PC-3 (cell line): ENCODE measurements at regions not wholly inside any gene's neighbourhood (a gene's known extent, or its start where the extent isn't known, plus 50 kb on each side); places are given as distances from the start of the nearest gene placed in this dataset.
A peak's percentile ranks its signal among the peaks of the same experiment; 100 is the strongest.

Experiments
- ATAC-seq: fragments of 200-7000 bp; cut with Tn5 transposase; 2 replicates; pipeline ENCODE4 v1.9.1; 2020; ENCODE audit warnings: mild to moderate bottlenecking, moderate library complexity
- BruUV-seq: library from RNA; stranded (reverse); fragments of 400-500 nt; replicated peaks from 2 replicates; lab custom pipeline; 2021; lab: Mats Ljungman, UMichigan
- CTCF ChIA-PET: fragments of 300-600 bp; sonication (Branson Sonifier 250); formaldehyde crosslinking; loops from one replicate; lab custom pipeline; 2022; ENCODE audit warnings: antibody characterized with exemption; lab: Charles Lee
- POLR2A ChIA-PET: fragments of 300-600 bp; sonication (Branson Sonifier 250); formaldehyde crosslinking; loops from one replicate; lab custom pipeline; 2022; ENCODE audit warnings: antibody characterized with exemption; ENCODE audit not compliant: unreplicated experiment; lab: Charles Lee
- DNase-seq: peaks from one replicate; pipeline ENCODE4 v3.0.0-alpha.2; 2015
- H2AFZ ChIP-seq: fragments of 300-600 bp; sonication (generic); 2 replicates; pipeline ENCODE4 v1.6.0; 2016; ENCODE audit warnings: antibody characterized with exemption, low read length
- H3F3A ChIP-seq: fragments of 300-600 bp; sonication (generic); one replicate; pipeline ENCODE4 v1.6.0; 2017; ENCODE audit warnings: antibody characterized with exemption, low read length, control low read depth, mild to moderate bottlenecking; ENCODE audit not compliant: unreplicated experiment
- H3K27ac ChIP-seq: fragments of 300-600 bp; sonication (generic); 2 replicates; pipeline ENCODE4 v1.5.1; 2016; ENCODE audit warnings: mild to moderate bottlenecking, low read length
- H3K27me3 ChIP-seq: fragments of 300-600 bp; sonication (generic); 2 replicates; pipeline ENCODE4 v1.6.1; 2016; ENCODE audit warnings: low read length, mixed read lengths
- H3K36me3 ChIP-seq: fragments of 300-600 bp; sonication (generic); 2 replicates; pipeline ENCODE4 v1.6.1; 2016; ENCODE audit warnings: low read depth, mixed run types, low read length, mixed read lengths
- H3K4me1 ChIP-seq: fragments of 300-600 bp; sonication (generic); 2 replicates; pipeline ENCODE4 v1.5.1; 2016; ENCODE audit warnings: low read length; ENCODE audit not compliant: insufficient read depth
- H3K4me2 ChIP-seq: fragments of 300-600 bp; sonication (generic); 2 replicates; pipeline ENCODE4 v1.6.0; 2016; ENCODE audit warnings: low read length
- H3K4me3 ChIP-seq: fragments of 300-600 bp; sonication (generic); 2 replicates; pipeline ENCODE4 v1.5.1; 2016; ENCODE audit warnings: mild to moderate bottlenecking, low read length, mixed read lengths
- H3K79me2 ChIP-seq: fragments of 300-600 bp; sonication (generic); 2 replicates; pipeline ENCODE4 v1.6.1; 2017; ENCODE audit warnings: low read length, mixed read lengths
- H3K9ac ChIP-seq: fragments of 300-600 bp; sonication (generic); 2 replicates; pipeline ENCODE4 v1.6.0; 2016; ENCODE audit warnings: mild to moderate bottlenecking, low read length
- H3K9me2 ChIP-seq: fragments of 300-600 bp; sonication (generic); replicated peaks from 2 replicates; pipeline ENCODE4 v1.6.1; 2016; ENCODE audit warnings: mixed run types, low read length, mixed read lengths
- H3K9me3 ChIP-seq: fragments of 300-600 bp; sonication (generic); 2 replicates; pipeline ENCODE4 v1.6.1; 2016; ENCODE audit warnings: low read length, mixed read lengths
- H4K20me1 ChIP-seq: fragments of 300-600 bp; sonication (generic); 2 replicates; pipeline ENCODE4 v1.6.1; 2016; ENCODE audit warnings: low read length, mixed read lengths
- EZH2 ChIP-seq: fragments of 300-600 bp; sonication (generic); IDR thresholded peaks from one replicate; pipeline ENCODE4 v1.6.1; 2017; ENCODE audit warnings: antibody characterized with exemption, mild to moderate bottlenecking, low read length; ENCODE audit not compliant: unreplicated experiment
- EZH2phosphoT487 ChIP-seq: fragments of 300-600 bp; sonication (generic); IDR thresholded peaks from 2 replicates; pipeline ENCODE4 v1.6.1; 2018; ENCODE audit warnings: mild to moderate bottlenecking, antibody characterized with exemption, low read length, borderline replicate concordance
- intact Hi-C: fragments of 100-400 bp; cut with micrococcal nuclease; formaldehyde crosslinking; loops from 2 replicates; pipeline ENCODE4 v1.9.0; 2023
- TF ChIP-seq, protein P1 (sequence below): fragments of 300-600 bp; sonication (generic); conservative IDR thresholded peaks from 2 replicates; pipeline ENCODE4 v1.5.1; 2017; ENCODE audit warnings: antibody characterized with exemption, low read depth, mild to moderate bottlenecking, low read length

DNA sequence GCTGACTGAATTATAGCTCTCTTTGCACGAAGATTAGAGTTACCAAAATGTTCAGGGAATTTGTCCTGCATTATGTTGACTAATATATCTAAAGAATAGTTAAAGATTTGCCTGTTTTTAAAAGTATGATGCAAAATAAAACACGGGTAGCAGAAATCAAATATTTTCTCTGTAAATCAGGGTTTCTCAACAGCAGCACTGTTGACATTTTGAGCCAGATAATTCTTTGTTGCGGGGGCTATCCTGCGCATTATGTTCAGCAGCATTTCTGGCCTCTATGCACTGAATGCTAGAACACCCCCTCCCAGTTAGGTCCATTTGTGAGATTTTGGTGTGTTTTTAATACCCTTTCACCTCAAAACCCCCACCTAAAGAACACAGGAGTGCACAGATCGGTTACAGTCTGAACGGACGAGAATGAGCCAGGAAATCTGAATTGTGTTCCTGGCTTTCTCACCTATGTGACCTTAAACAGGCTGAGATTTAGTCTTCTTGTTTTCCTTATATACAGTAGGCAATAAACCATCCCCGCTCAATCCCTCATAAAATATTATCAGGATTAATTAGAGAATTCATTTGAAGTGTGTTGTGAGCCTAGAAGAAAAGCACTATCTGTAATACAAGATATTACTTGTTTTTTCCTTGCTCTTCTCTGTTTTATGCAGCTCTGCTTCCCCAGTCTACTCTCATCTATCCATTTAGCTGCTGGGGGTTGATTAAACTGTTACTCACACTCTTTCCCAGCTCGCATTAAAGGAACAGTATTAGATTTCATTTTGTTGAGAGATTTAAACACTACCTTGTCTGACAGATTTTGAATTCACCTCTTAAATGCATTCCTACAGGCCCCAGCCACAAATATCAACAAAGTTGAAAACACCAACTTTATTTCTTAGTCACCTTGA, 247.5 kb upstream of the GOLIM4 start:
- Histone ChIP-seq H3K27me3 (no peaks in the 10 kb centered on the region), H3F3A (no peaks in the 10 kb centered on the region), H3K4me1 (peaks cover 38% of the 10 kb centered on the region), H3K9ac (no peak overlapping the region), H3K79me2 (no peaks in the 10 kb centered on the region), H3K36me3 (no peaks in the 10 kb centered on the region), H2AFZ (peak overlapping the region; percentile 34; the same call in 1 of the 2 replicates), H3K9me3 (no peaks in the 10 kb centered on the region), H4K20me1 (no peaks in the 10 kb centered on the region), H3K9me2 (no peaks in the 10 kb centered on the region), H3K4me3 (peak overlapping the region; percentile 29; the same call in 1 of the 2 replicates), H3K4me2 (peak overlapping the region; percentile 62), H3K27ac (0 out of 2 replicates have a peak overlapping the region, but pooled peaks have one; percentile 48)
- peak; percentile 55 for ATAC-seq
- CTCF ChIA-PET = no interaction called here
- DNase-seq = peak; percentile 51
- TF ChIP-seq EZH2phosphoT487 = no peak
- no peak for TF ChIP-seq EZH2
- TF ChIP-seq, protein P1, sequence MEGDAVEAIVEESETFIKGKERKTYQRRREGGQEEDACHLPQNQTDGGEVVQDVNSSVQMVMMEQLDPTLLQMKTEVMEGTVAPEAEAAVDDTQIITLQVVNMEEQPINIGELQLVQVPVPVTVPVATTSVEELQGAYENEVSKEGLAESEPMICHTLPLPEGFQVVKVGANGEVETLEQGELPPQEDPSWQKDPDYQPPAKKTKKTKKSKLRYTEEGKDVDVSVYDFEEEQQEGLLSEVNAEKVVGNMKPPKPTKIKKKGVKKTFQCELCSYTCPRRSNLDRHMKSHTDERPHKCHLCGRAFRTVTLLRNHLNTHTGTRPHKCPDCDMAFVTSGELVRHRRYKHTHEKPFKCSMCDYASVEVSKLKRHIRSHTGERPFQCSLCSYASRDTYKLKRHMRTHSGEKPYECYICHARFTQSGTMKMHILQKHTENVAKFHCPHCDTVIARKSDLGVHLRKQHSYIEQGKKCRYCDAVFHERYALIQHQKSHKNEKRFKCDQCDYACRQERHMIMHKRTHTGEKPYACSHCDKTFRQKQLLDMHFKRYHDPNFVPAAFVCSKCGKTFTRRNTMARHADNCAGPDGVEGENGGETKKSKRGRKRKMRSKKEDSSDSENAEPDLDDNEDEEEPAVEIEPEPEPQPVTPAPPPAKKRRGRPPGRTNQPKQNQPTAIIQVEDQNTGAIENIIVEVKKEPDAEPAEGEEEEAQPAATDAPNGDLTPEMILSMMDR = no peak
- intact Hi-C loops = loop anchor here (1.0 to 2.0 kb wide), 5 partner anchors 35 to 124 kb away; no protein-coding TSS in a partner anchor
- no TSS peak for BruUV-seq
- POLR2A ChIA-PET = interaction anchor here (0.6 to 0.7 kb wide), 2 partner anchors 35 to 63 kb away, joined by 3 to 5 read pairs; no protein-coding TSS in a partner anchor

DNA sequence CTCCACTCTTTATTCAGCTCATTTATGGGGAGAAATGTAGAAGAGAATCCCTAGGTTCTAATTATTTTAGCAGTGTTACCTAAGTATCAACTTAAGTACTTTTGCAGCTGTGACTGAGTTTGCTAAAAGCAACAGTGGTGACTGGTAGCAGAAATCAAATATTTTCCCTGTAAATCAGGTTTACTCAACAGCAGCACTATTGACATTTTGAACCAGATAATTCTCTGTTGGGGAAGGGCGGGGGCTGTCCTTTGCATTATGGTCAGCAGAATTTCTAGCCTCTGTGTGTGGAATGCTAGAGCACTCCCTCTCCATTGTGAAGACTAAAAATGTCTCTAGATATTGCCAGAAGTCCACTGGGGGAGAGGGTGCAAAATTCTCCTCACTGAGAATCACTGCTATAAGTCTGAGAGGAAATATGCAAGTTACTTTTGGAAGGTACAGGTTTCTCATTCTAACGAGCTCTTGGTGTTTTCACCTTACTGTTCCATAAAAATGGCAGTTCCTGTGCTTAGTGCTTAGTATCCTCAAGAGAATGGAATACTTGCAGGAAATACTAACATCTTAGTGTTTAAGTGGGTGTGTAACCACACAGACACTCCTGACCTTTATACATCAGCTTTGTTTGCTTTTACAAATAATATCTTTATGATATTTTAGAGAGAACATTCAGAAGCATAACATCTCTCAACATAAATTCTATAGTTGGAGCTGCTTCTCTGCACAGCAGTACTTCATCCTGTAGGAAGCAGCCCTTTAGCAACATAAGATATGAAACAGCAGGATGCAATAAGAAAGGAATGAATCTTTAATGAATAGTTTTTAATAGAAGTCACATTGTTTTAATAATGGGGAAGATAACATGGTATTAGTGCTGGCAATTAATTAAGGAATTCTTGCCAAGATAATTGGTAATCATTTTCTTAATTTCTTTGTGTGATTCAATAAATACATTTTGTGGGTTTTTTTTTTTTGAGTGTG, 246.5 kb upstream of the GOLIM4 start:
- Histone ChIP-seq H3K36me3 (no peaks in the 10 kb centered on the region), H3F3A (no peaks in the 10 kb centered on the region), H3K79me2 (no peaks in the 10 kb centered on the region), H3K27me3 (no peaks in the 10 kb centered on the region), H3K9me3 (no peaks in the 10 kb centered on the region), H4K20me1 (no peaks in the 10 kb centered on the region), H3K27ac (peak overlapping the region; percentile 48), H2AFZ (peak overlapping the region; percentile 6; the same call in 1 of the 2 replicates), H3K4me2 (peak overlapping the region; percentile 62), H3K4me1 (peaks cover 38% of the 10 kb centered on the region), H3K9ac (no peak overlapping the region), H3K9me2 (no peaks in the 10 kb centered on the region), H3K4me3 (peak overlapping the region; percentile 29)
- DNase-seq (peak; percentile 61), ATAC-seq (peak; percentile 77)
- TF ChIP-seq, protein P1 = no peak
- no peak for TF ChIP-seq EZH2phosphoT487
- TF ChIP-seq EZH2 = no peak
- intact Hi-C loops = loop anchor here (1.0 to 2.0 kb wide), 5 partner anchors 34 to 125 kb away; no protein-coding TSS in a partner anchor
- BruUV-seq = no TSS peak
- ChIA-PET POLR2A (interaction anchor here (0.6 to 0.7 kb wide), 3 partner anchors 34 to 1124 kb away, joined by 3 to 4 read pairs (median 3); no protein-coding TSS in a partner anchor), CTCF (no interaction called here)
